SU-DHL-6 (cell line): ENCODE measurements at regions not wholly inside any gene's neighbourhood (a gene's known extent, or its start where the extent isn't known, plus 50 kb on each side); places are given as distances from the start of the nearest gene placed in this dataset.

ENCODE experiments used
- EZH2phosphoT487 ChIP-seq: fragments of 200-600 bp; sonication (generic), shearing (Covaris generic); conservative IDR thresholded peaks from 2 replicates; pipeline ENCODE4 v1.6.1; 2018; ENCODE audit warnings: mild to moderate bottlenecking, antibody characterized with exemption, low read length, moderate library complexity, mixed read lengths
- TF ChIP-seq, protein P1 (sequence below): fragments of 200-600 bp; sonication (generic); IDR thresholded peaks from one replicate; pipeline ENCODE4 v1.5.1; 2017; ENCODE audit warnings: antibody characterized with exemption, mild to moderate bottlenecking, low read length, moderate library complexity; ENCODE audit not compliant: insufficient read depth, poor library complexity, severe bottlenecking

- TF ChIP-seq, protein P1, sequence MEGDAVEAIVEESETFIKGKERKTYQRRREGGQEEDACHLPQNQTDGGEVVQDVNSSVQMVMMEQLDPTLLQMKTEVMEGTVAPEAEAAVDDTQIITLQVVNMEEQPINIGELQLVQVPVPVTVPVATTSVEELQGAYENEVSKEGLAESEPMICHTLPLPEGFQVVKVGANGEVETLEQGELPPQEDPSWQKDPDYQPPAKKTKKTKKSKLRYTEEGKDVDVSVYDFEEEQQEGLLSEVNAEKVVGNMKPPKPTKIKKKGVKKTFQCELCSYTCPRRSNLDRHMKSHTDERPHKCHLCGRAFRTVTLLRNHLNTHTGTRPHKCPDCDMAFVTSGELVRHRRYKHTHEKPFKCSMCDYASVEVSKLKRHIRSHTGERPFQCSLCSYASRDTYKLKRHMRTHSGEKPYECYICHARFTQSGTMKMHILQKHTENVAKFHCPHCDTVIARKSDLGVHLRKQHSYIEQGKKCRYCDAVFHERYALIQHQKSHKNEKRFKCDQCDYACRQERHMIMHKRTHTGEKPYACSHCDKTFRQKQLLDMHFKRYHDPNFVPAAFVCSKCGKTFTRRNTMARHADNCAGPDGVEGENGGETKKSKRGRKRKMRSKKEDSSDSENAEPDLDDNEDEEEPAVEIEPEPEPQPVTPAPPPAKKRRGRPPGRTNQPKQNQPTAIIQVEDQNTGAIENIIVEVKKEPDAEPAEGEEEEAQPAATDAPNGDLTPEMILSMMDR = no peak
- no peak for TF ChIP-seq EZH2phosphoT487
Measured at GRCh38 chr19:30783936-30784335, 411.8 kb downstream of the ZNF536 start.
